Activated CD8-positive, alpha-beta T cell treated with anti-CD3 and anti-CD28 coated beads for 36 hours (primary cell): ENCODE measurements at regions not wholly inside any gene's neighbourhood (a gene's known extent, or its start where the extent isn't known, plus 50 kb on each side); places are given as distances from the start of the nearest gene placed in this dataset.

Source experiments
- ATAC-seq: fragments of 200-7000 bp; cut with Tn5 transposase; one replicate; pipeline ENCODE4 v1.10.0; 2021; ENCODE audit warnings: mild to moderate bottlenecking, moderate library complexity
- CTCF ChIA-PET: fragments of 350-600 bp; sonication (Branson Sonifier 250); formaldehyde crosslinking; loops from one replicate; lab custom pipeline; 2021; ENCODE audit warnings: antibody characterized with exemption; lab: Charles Lee
- POLR2A ChIA-PET: fragments of 350-600 bp; sonication (Branson Sonifier 250); formaldehyde crosslinking; loops from one replicate; lab custom pipeline; 2021; ENCODE audit warnings: antibody characterized with exemption; lab: Charles Lee
- DNase-seq: peaks from one replicate; pipeline ENCODE4 v3.0.0-alpha.2; 2020
- H3K27ac Mint-ChIP-seq: one replicate; pipeline ENCODE4 v1.8.0; 2021; ENCODE audit warnings: mild to moderate bottlenecking, mixed read lengths
- H3K27me3 Mint-ChIP-seq: one replicate; pipeline ENCODE4 v1.8.0; 2021; ENCODE audit warnings: mixed read lengths
- H3K36me3 Mint-ChIP-seq: one replicate; pipeline ENCODE4 v1.8.0; 2021; ENCODE audit warnings: low read depth, mixed read lengths
- H3K4me1 Mint-ChIP-seq: one replicate; pipeline ENCODE4 v1.8.0; 2021; ENCODE audit warnings: low read depth, mixed read lengths
- H3K4me3 Mint-ChIP-seq: one replicate; pipeline ENCODE4 v1.8.0; 2021; ENCODE audit warnings: mild to moderate bottlenecking, moderate library complexity, mixed read lengths
- H3K9me3 Mint-ChIP-seq: one replicate; pipeline ENCODE4 v1.8.0; 2021; ENCODE audit warnings: mixed read lengths
- CTCF ChIP-seq: fragments of 200-600 bp; IDR thresholded peaks from one replicate; pipeline ENCODE4 v1.8.0; 2022; ENCODE audit warnings: antibody characterized with exemption, mild to moderate bottlenecking
- intact Hi-C: fragments of 100-400 bp; cut with micrococcal nuclease; formaldehyde crosslinking; loops from one replicate; pipeline ENCODE4 v1.10.0; 2022

DNA sequence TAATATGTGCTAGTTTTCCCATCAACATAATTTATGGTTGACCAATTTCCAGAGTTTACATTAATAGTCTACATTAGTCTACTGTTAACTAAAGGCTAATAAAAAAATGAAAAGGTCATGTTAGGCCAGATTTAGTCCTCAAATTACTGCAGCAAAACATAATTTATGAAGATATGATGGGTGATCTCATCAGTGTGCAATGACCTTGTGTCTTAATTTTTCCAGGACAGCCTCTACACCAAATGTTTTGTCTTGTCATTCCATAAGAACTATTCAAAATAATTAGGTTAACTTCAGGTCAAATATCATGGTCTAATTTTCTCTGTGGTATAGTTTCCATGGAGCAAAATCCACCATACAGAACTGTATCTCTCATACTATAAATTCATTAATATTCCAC lies 234.2 kb downstream of the COL12A1 start:
- no peaks in the 10 kb centered on the region for H3K9me3 Mint-ChIP-seq
- no peak for TF ChIP-seq CTCF
- CTCF ChIA-PET: no interaction called here
- H3K4me3 Mint-ChIP-seq: no peak overlapping the region
- no peaks in the 10 kb centered on the region for H3K27me3 Mint-ChIP-seq
- no peak overlapping the region for H3K27ac Mint-ChIP-seq
- DNase-seq: no peak
- POLR2A ChIA-PET: no interaction called here
- no peaks in the 10 kb centered on the region for H3K36me3 Mint-ChIP-seq
- ATAC-seq: no peak
- intact Hi-C loops: no loop called here
- H3K4me1 Mint-ChIP-seq: no peaks in the 10 kb centered on the region

GRCh38 chr6:74969591-74970267 lies 236.1 kb downstream of the COL12A1 start:
- TF ChIP-seq CTCF: no peak
- intact Hi-C loops: no loop called here
- POLR2A ChIA-PET: interaction anchor here (0.6 kb wide), 1 partner anchor 244 kb away, joined by 4 read pairs; no protein-coding TSS in a partner anchor
- CTCF ChIA-PET: no interaction called here
- no peaks in the 10 kb centered on the region for H3K4me1 Mint-ChIP-seq
- no peak overlapping the region for H3K4me3 Mint-ChIP-seq
- H3K27ac Mint-ChIP-seq: no peak overlapping the region
- no peak for DNase-seq
- no peaks in the 10 kb centered on the region for H3K27me3 Mint-ChIP-seq
- ATAC-seq: no peak
- no peaks in the 10 kb centered on the region for H3K9me3 Mint-ChIP-seq
- no peaks in the 10 kb centered on the region for H3K36me3 Mint-ChIP-seq

DNA sequence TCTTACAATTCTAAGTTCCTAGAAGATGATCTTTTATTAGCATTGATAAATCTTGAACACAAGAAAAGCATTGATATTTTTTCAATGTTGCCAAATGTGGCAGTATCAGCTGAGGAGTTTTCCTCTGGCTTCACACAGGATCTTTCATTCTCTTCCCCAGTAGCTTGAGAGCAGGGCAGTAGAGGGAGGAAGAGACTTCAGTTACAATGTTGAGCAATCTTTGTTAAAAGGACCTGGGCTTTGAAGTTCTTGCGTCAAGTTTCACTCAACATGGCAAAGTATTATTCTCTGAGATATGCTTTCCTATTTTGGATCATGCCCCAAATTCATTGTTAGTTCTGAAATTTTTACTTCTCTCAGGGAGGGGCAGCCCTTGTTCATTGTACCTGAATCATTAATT lies 238.0 kb downstream of the COL12A1 start:
- no peaks in the 10 kb centered on the region for H3K4me1 Mint-ChIP-seq

GRCh38 chr6:74966712-74967111 lies 239.1 kb downstream of the COL12A1 start:
- Mint-ChIP-seq H3K9me3 (peaks cover 5% of the 10 kb centered on the region), H3K27ac (no peak overlapping the region), H3K4me1 (no peaks in the 10 kb centered on the region), H3K4me3 (no peak overlapping the region), H3K27me3 (no peaks in the 10 kb centered on the region), H3K36me3 (no peaks in the 10 kb centered on the region)
- CTCF ChIA-PET: no interaction called here
- no peak for ATAC-seq
- no peak for DNase-seq
- TF ChIP-seq CTCF: no peak
- intact Hi-C loops: no loop called here
- POLR2A ChIA-PET: no interaction called here

More for the DNA sequence above, 238.0 kb downstream of the COL12A1 start:
- ChIA-PET POLR2A (no interaction called here), CTCF (no interaction called here)
- intact Hi-C loops: no loop called here
- Mint-ChIP-seq H3K36me3 (no peaks in the 10 kb centered on the region), H3K4me3 (no peak overlapping the region), H3K27ac (no peak overlapping the region), H3K9me3 (peaks cover 3% of the 10 kb centered on the region), H3K27me3 (no peaks in the 10 kb centered on the region)
- no peak for DNase-seq
- no peak for TF ChIP-seq CTCF
- no peak for ATAC-seq

DNA sequence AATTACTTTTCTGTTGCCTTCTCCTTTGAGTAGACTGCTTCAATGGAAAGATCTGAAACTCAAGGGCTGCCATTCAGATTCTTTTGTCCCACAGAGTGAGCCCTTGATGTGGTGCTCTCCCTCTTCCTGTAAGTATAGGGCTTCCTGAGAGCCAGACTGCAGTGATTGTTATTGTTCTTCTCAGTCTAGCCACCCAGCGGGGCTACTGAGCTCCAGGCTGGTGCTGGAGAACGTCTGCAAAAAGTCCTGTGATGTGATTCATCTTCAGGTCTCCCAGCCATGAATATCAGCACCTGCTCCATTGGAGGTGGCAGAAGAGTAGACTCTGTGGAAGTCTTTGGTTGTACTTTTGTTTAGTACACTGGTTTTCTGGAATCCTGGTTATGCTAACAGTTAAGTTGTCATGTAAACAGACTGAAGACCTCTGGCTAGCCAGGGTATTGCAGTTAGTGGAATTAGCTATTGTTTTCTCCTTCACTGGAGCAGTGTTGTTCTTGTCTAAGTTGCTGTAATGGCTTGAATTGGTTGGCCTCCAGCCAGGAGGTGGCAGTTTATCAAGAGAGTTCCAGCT lies 240.9 kb downstream of the COL12A1 start:
- ATAC-seq (no peak), DNase-seq (no peak)
- ChIA-PET POLR2A (no interaction called here), CTCF (interaction anchor here (1.5 kb wide), 1 partner anchor 9 kb away, joined by 3 read pairs; no protein-coding TSS in a partner anchor)
- Mint-ChIP-seq H3K27ac (no peak overlapping the region), H3K9me3 (peaks cover 5% of the 10 kb centered on the region), H3K27me3 (no peaks in the 10 kb centered on the region), H3K4me1 (no peaks in the 10 kb centered on the region), H3K4me3 (no peak overlapping the region), H3K36me3 (no peaks in the 10 kb centered on the region)
- TF ChIP-seq CTCF: no peak
- intact Hi-C loops: no loop called here
